ENCODE measurements at regions not wholly inside any gene's neighbourhood (a gene's known extent, or its start where the extent isn't known, plus 50 kb on each side); places are given as distances from the start of the nearest gene placed in this dataset.

- no peak for TF ChIP-seq CTCF (IDR thresholded peaks at IDR 0.05)
- TF ChIP-seq POLR2AphosphoS5 (IDR thresholded peaks at IDR 0.05): no peak
- no peak for TF ChIP-seq EP300 (IDR thresholded peaks at IDR 0.05)
- no peak for TF ChIP-seq POLR2A (IDR thresholded peaks at IDR 0.05)
- Histone ChIP-seq H3K27me3 (no peaks in the 10 kb centered on the region), H3K36me3 (no peaks in the 10 kb centered on the region), H3K9me3 (no peaks in the 10 kb centered on the region), H3K4me1 (no peaks in the 10 kb centered on the region), H3K4me3 (no peak overlapping the region), H3K27ac (no peak overlapping the region)
- WGBS, 2 donors: 83 to 86% methylated on average over 9 of the region's 9 CpGs
- intact Hi-C loops (cut with DNase I): no loop called here
- DNase-seq: peak; percentile 63
Observed at GRCh38 chr1:234734869-234735268, 124.9 kb upstream of the IRF2BP2 start.

GRCh38 chr1:234734412-234734835, 124.4 kb upstream of the IRF2BP2 start:
- no peaks in the 10 kb centered on the region for H3K9me3 ChIP-seq
- TF ChIP-seq POLR2AphosphoS5 (IDR thresholded peaks at IDR 0.05) (no peak), CTCF (IDR thresholded peaks at IDR 0.05) (no peak), POLR2A (IDR thresholded peaks at IDR 0.05) (no peak), EP300 (IDR thresholded peaks at IDR 0.05) (no peak)
- intact Hi-C loops (cut with DNase I): no loop called here

GRCh38 chr1:234733427-234733826, 123.4 kb upstream of the IRF2BP2 start:
- DNase-seq: peak; percentile 46
- Histone ChIP-seq H3K4me1 (peaks cover 0 to 2% (median under 1%) of the 10 kb centered on the region in 4 donors), H3K4me3 (no peak overlapping the region), H3K36me3 (no peaks in the 10 kb centered on the region), H3K27ac (no peak overlapping the region), H3K27me3 (no peaks in the 10 kb centered on the region), H3K9me3 (no peaks in the 10 kb centered on the region)
- intact Hi-C loops (cut with DNase I): no loop called here
- TF ChIP-seq EP300 (IDR thresholded peaks at IDR 0.05): no peak
- TF ChIP-seq POLR2AphosphoS5 (IDR thresholded peaks at IDR 0.05): no peak
- no peak for TF ChIP-seq POLR2A (IDR thresholded peaks at IDR 0.05)
- no peak for TF ChIP-seq CTCF (IDR thresholded peaks at IDR 0.05)
- 80 to 92% methylated on average over 6 of the region's 6 CpGs for WGBS, 2 donors

More at GRCh38 chr1:234734412-234734835, 124.4 kb upstream of the IRF2BP2 start:
- WGBS, 2 donors: 93 to 94% methylated on average over 13 of the region's 13 CpGs
- no peaks in the 10 kb centered on the region for H3K4me1 ChIP-seq
- DNase-seq: peak; percentile 57
- no peak overlapping the region for H3K4me3 ChIP-seq
- H3K27ac ChIP-seq: no peak overlapping the region
- no peaks in the 10 kb centered on the region for H3K36me3 ChIP-seq
- H3K27me3 ChIP-seq: no peaks in the 10 kb centered on the region

GRCh38 chr1:234732671-234733390, 122.9 kb upstream of the IRF2BP2 start:
- no peaks in the 10 kb centered on the region for H3K27me3 ChIP-seq
- DNase-seq: peak; percentile 50
- 97 to 98% methylated on average over 16 of the region's 16 CpGs for WGBS, 2 donors
- H3K9me3 ChIP-seq: no peaks in the 10 kb centered on the region
- H3K4me3 ChIP-seq: no peak overlapping the region
- no peaks in the 10 kb centered on the region for H3K36me3 ChIP-seq
- intact Hi-C loops (cut with DNase I): no loop called here
- TF ChIP-seq CTCF (IDR thresholded peaks at IDR 0.05) (no peak), EP300 (IDR thresholded peaks at IDR 0.05) (no peak), POLR2AphosphoS5 (IDR thresholded peaks at IDR 0.05) (no peak), POLR2A (IDR thresholded peaks at IDR 0.05) (no peak)
- H3K4me1 ChIP-seq: peaks cover 0 to 8% (median 4%) of the 10 kb centered on the region in 4 donors
- H3K27ac ChIP-seq: no peak overlapping the region
